Neural crest cell (in vitro differentiated cells): ENCODE measurements at regions not wholly inside any gene's neighbourhood (a gene's known extent, or its start where the extent isn't known, plus 50 kb on each side); places are given as distances from the start of the nearest gene placed in this dataset.

ENCODE experiments used
- DNase-seq: peaks from one replicate; pipeline ENCODE4 v3.0.0; 2021; ENCODE audit warnings: low read depth, mixed read lengths, low spot score
- H3K27ac Mint-ChIP-seq: one replicate; pipeline ENCODE4 v1.8.0; 2021; ENCODE audit warnings: mild to moderate bottlenecking, mixed read lengths; ENCODE audit not compliant: unreplicated experiment
- H3K27me3 Mint-ChIP-seq: 2 replicates; pipeline ENCODE4 v1.8.0; 2021; ENCODE audit warnings: low read depth, mild to moderate bottlenecking, mixed read lengths
- H3K36me3 Mint-ChIP-seq: 2 replicates; pipeline ENCODE4 v1.8.0; 2021; ENCODE audit warnings: low read depth, mild to moderate bottlenecking, mixed read lengths
- H3K4me1 Mint-ChIP-seq: 2 replicates; pipeline ENCODE4 v1.8.0; 2021; ENCODE audit warnings: mixed read lengths
- H3K4me3 Mint-ChIP-seq: one replicate; pipeline ENCODE4 v1.8.0; 2021; ENCODE audit warnings: mild to moderate bottlenecking, mixed read lengths
- H3K9me3 Mint-ChIP-seq: 2 replicates; pipeline ENCODE4 v1.8.0; 2021; ENCODE audit warnings: mixed read lengths
- CTCF ChIP-seq: fragments of 200-600 bp; sonication (generic); conservative IDR thresholded peaks from 2 replicates; pipeline ENCODE4 v1.5.0; 2021; ENCODE audit warnings: antibody characterized with exemption, mild to moderate bottlenecking

DNA sequence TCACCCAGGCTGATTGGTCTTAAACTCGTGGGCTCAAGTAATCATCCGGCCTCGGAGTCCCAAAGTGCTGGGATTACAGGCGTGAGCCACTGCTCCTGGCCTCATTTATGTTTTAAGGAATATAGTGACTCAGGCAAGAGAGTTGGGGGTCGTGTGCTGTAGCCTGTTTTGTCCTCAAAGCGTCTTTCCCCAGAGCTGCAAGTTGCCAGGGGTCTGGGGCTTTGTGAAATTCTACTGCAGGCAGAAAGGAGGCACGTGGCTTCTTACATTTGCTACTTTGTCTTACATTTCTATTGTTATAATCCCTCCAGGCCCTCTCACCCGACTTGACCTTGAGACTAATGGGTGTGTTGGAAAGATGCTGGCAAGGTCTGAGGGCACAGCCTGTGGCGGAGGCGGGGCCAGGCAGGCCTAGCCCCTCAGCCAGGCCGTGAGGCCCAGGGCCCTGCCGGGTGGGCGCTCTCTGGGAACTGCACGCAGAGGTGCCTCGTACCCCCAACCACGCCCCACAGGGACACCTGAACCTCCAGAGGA is 85.8 kb upstream of the NDUFV2 start:
- H3K4me1 Mint-ChIP-seq = peaks cover 12% of the 10 kb centered on the region
- H3K27ac Mint-ChIP-seq = peak overlapping the region; percentile 62
- TF ChIP-seq CTCF = no peak
- no peaks in the 10 kb centered on the region for H3K9me3 Mint-ChIP-seq
- no peaks in the 10 kb centered on the region for H3K36me3 Mint-ChIP-seq
- H3K4me3 Mint-ChIP-seq = no peak overlapping the region
- DNase-seq = no peak
- H3K27me3 Mint-ChIP-seq = peaks cover 2% of the 10 kb centered on the region

DNA sequence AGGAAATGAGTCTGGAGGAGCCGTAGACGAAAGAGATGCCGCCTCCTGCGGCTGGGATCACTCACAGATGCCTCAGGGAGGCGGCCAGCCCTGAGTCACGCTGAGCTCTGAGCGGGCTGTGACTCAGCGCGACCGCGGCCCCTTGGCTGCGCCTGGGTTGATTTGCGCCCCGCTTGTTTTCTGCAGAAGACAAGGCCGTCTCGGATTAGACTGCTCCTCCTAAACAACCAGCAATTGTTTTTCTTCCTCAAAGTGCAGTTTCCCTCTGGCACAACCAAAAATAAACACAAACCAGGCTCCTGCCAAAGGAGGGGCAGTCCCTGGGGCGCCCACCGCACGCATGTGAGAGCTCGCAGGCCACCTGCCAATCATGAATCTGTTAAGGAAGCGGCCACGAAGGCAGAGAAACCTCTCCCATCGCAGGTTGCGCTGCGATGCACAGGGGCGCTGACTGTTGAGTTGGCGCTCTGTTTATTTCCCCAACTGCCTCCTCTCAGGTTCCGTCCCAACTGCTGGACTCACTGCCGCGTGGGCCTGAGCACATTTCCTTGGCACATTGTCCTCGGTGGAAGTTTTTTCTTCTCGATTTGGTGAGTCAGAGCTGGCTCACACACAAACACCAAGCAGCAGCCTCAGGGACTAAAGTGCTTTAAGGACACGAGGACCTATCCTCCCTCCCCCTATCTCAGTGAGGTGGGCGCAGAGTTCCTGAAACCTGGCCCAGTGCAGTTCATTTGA is 85.2 kb upstream of the NDUFV2 start:
- no peaks in the 10 kb centered on the region for H3K9me3 Mint-ChIP-seq
- H3K36me3 Mint-ChIP-seq = no peaks in the 10 kb centered on the region
- DNase-seq = peak; percentile 42
- peaks cover 12% of the 10 kb centered on the region for H3K4me1 Mint-ChIP-seq
- H3K27ac Mint-ChIP-seq = peak overlapping the region; percentile 43
- TF ChIP-seq CTCF = no peak
- H3K4me3 Mint-ChIP-seq = no peak overlapping the region
- peaks cover 2% of the 10 kb centered on the region for H3K27me3 Mint-ChIP-seq

DNA sequence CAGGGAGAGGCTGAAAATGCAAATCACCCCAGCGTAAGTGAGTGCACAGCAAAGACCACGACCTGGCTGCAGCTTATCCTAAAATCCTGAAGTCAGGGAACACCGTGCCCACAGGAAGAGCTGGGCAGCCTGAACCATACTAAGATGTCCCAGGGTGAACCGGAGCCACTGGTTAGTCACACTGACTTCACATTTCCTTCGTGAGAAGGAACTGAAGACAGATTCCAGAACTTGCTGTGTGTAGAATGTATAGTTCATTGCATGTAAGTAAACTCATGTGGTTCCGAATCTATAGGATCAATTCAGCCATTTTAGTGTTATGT is 84.6 kb upstream of the NDUFV2 start:
- peaks cover 2% of the 10 kb centered on the region for H3K27me3 Mint-ChIP-seq
- no peak for TF ChIP-seq CTCF
- H3K4me3 Mint-ChIP-seq = no peak overlapping the region
- no peaks in the 10 kb centered on the region for H3K36me3 Mint-ChIP-seq
- DNase-seq = no peak
- H3K9me3 Mint-ChIP-seq = no peaks in the 10 kb centered on the region
- peaks cover 12% of the 10 kb centered on the region for H3K4me1 Mint-ChIP-seq
- no peak overlapping the region for H3K27ac Mint-ChIP-seq

DNA sequence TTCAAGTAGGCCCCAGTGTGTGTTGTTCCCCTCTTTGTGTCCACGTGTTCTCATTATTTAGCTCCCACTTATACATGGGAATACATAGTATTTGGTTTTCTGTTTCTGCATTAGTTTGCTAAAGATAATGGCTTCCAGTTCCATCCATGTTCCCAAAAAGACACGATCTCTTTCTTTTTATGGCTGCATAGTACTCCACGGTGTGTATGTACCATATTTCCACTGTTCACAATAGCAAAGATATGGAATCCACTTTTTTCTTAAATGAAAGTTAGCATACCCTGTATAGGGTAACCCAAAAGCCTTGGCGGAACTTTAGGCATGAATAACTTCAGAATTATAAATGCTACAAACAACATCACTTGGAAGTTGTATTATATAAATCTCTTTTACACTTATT is 83.4 kb upstream of the NDUFV2 start:
- peak overlapping the region; percentile 29 for H3K27ac Mint-ChIP-seq
- no peaks in the 10 kb centered on the region for H3K36me3 Mint-ChIP-seq
- TF ChIP-seq CTCF = no peak

DNA sequence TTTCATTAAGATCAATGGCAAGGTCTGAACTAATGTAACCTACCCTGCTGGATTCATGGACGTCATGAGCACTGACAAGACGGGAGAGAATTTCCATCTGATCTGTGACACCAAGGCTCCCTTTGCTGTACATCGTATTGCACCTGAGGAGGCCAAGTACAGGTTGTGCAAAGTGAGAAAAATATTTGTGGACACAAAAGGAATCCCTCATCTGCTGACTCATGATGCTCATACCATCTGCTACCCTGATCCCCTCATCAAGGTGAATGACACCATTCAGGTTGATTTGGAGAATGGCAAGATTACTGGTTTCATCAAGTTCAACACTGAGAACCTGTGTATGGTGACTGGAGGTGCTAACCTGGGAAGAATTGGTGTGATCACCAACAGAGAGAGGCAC is 82.3 kb upstream of the NDUFV2 start:
- Mint-ChIP-seq H3K27ac (no peak overlapping the region), H3K4me1 (peaks cover 12% of the 10 kb centered on the region), H3K9me3 (no peaks in the 10 kb centered on the region), H3K36me3 (no peaks in the 10 kb centered on the region), H3K27me3 (peaks cover 2% of the 10 kb centered on the region), H3K4me3 (no peak overlapping the region)
- no peak for DNase-seq
- no peak for TF ChIP-seq CTCF

More for the DNA sequence above, 83.4 kb upstream of the NDUFV2 start:
- H3K27me3 Mint-ChIP-seq = peaks cover 2% of the 10 kb centered on the region
- H3K4me1 Mint-ChIP-seq = peaks cover 12% of the 10 kb centered on the region
- no peak overlapping the region for H3K4me3 Mint-ChIP-seq
- no peak for DNase-seq
- H3K9me3 Mint-ChIP-seq = no peaks in the 10 kb centered on the region
